ENCODE measurements at regions not wholly inside any gene's neighbourhood (a gene's known extent, or its start where the extent isn't known, plus 50 kb on each side); places are given as distances from the start of the nearest gene placed in this dataset.

- no peak for TF ChIP-seq CTCF (IDR thresholded peaks at IDR 0.05; ENCODE audit: poor library complexity, severe bottlenecking)
- TF ChIP-seq REST (IDR thresholded peaks at IDR 0.05; ENCODE audit: borderline replicate concordance), result no peak
- no peak for TF ChIP-seq TAF1 (IDR thresholded peaks at IDR 0.05; ENCODE audit: low read depth)
- no peak for TF ChIP-seq EZH2 (IDR thresholded peaks at IDR 0.05; ENCODE audit: borderline replicate concordance, insufficient read depth, low read length, poor library complexity, severe bottlenecking)
- TF ChIP-seq POLR2AphosphoS5 (IDR thresholded peaks at IDR 0.05), result no peak
- no peak for TF ChIP-seq EP300 (conservative IDR thresholded peaks at IDR 0.05; ENCODE audit: poor library complexity, severe bottlenecking)
Observed at GRCh38 chr10:129224065-129224464, 243.0 kb upstream of the MGMT start.
